ENCODE measurements at regions not wholly inside any gene's neighbourhood (a gene's known extent, or its start where the extent isn't known, plus 50 kb on each side); places are given as distances from the start of the nearest gene placed in this dataset.

DNA sequence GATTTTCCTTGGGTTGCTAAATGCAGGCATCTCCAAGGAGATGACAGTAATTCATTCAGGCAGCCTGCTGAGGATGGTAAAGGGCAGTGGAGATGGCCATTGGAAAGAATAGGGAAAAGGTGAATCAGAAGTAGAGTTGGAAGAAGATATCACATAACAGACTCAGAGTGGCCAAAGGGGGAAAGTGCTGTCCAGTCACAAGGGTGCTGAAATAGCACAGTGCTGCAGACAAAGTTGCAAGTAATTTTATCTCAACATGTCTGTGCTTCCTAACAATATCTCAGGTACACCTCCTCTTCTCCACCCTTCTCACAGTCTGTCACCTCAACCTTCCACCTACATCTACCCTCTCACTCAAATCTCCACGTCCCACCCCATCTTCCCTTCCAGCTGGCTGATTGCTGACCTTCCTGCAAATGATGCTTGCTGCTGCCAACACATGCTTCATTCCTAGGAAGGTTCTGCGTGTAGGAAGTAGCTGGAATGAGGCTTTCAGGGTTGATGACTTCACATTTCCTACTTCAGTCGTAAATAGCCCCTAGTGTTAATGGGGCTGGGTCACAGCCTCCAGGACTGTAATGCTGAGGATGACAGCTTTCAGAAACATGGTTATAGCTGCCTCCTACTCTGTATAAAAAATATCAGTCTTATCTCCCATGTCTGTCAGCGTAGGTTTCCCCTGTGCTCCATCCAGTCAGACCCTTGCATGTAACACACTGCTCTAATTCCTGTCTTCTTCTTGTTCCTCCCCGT is 123.9 kb downstream of the CTNND1 start:
- no peaks in the 10 kb centered on the region for H3K36me3 Mint-ChIP-seq (ENCODE audit: insufficient read depth in 1 of 3, low read depth in 3 of 3)
- Histone ChIP-seq H2AFZ (ENCODE audit: low read length) (no peak overlapping the region), H3K79me2 (ENCODE audit: insufficient read depth, low read length) (no peaks in the 10 kb centered on the region), H3T11ph (ENCODE audit: low read length) (no peak overlapping the region), H2BK120ac (ENCODE audit: low read depth, low read length, poor library complexity, severe bottlenecking) (no peak overlapping the region), H3K56ac (ENCODE audit: insufficient read length, low read depth, low read length) (no peak overlapping the region), H2BK12ac (ENCODE audit: insufficient read length, low read depth, low read length) (no peak overlapping the region), H2BK15ac (ENCODE audit: low read depth, low read length) (no peak overlapping the region), H3K23ac (ENCODE audit: insufficient read length, low read depth, low read length) (no peak overlapping the region), H3K27me3 (ENCODE audit: insufficient read depth, low read length) (no peaks in the 10 kb centered on the region), H3K18ac (ENCODE audit: insufficient read length, low read depth, low read length) (no peak overlapping the region), H4K20me1 (ENCODE audit: control insufficient read depth, insufficient read depth, insufficient read length) (no peaks in the 10 kb centered on the region), H3K4me1 (ENCODE audit: insufficient read depth, low read length) (no peaks in the 10 kb centered on the region), H3K27ac (ENCODE audit: insufficient read length, low read depth, low read length) (no peak overlapping the region), H4K8ac (replicated peaks; ENCODE audit: insufficient read length, low read depth, low read length) (no peak overlapping the region), H2BK20ac (ENCODE audit: low read depth, low read length, poor library complexity, severe bottlenecking) (no peak overlapping the region), H2BK5ac (ENCODE audit: insufficient read length, low read length) (no peak overlapping the region), H4K5ac (ENCODE audit: insufficient read length, low read depth, low read length) (no peak overlapping the region), H3K9ac (ENCODE audit: extremely low read depth, insufficient read length, low read length) (no peak overlapping the region), H3K23me2 (ENCODE audit: insufficient read length, low read depth, low read length, poor library complexity, severe bottlenecking) (no peaks in the 10 kb centered on the region), H4K91ac (ENCODE audit: insufficient read length, low read depth, low read length) (no peak overlapping the region), H3K79me1 (ENCODE audit: insufficient read depth, low read depth, low read length, poor library complexity, severe bottlenecking) (no peaks in the 10 kb centered on the region), H3K9me3 (ENCODE audit: control insufficient read depth, low read depth, low read length) (no peaks in the 10 kb centered on the region), H3K4ac (ENCODE audit: low read depth, low read length) (no peak overlapping the region), H2AK5ac (ENCODE audit: insufficient read length, low read length) (no peak overlapping the region), H3K14ac (ENCODE audit: insufficient read depth, low read length) (no peak overlapping the region), H3K4me2 (ENCODE audit: insufficient read depth, insufficient read length, low read length) (no peak overlapping the region)
- WGBS (ENCODE audit: extremely low coverage, insufficient read length, low lambda C conversion rate): 100% methylated on average over 1 of the region's 5 CpGs
- TF ChIP-seq, protein P1, sequence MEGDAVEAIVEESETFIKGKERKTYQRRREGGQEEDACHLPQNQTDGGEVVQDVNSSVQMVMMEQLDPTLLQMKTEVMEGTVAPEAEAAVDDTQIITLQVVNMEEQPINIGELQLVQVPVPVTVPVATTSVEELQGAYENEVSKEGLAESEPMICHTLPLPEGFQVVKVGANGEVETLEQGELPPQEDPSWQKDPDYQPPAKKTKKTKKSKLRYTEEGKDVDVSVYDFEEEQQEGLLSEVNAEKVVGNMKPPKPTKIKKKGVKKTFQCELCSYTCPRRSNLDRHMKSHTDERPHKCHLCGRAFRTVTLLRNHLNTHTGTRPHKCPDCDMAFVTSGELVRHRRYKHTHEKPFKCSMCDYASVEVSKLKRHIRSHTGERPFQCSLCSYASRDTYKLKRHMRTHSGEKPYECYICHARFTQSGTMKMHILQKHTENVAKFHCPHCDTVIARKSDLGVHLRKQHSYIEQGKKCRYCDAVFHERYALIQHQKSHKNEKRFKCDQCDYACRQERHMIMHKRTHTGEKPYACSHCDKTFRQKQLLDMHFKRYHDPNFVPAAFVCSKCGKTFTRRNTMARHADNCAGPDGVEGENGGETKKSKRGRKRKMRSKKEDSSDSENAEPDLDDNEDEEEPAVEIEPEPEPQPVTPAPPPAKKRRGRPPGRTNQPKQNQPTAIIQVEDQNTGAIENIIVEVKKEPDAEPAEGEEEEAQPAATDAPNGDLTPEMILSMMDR (conservative IDR thresholded peaks at IDR 0.05): no peak
- H3K4me1 Mint-ChIP-seq: peaks cover 2 to 5% of the 10 kb centered on the region in 2 experiments
- no peaks in the 10 kb centered on the region; a peak in 1 of 5 replicates for H3K9me3 Mint-ChIP-seq
- 0 out of 7 replicates have a peak overlapping the region, but pooled peaks of 1 of the 3 experiments have one; percentile 2 for H3K27ac Mint-ChIP-seq
- no peaks in the 10 kb centered on the region for H3K27me3 Mint-ChIP-seq (ENCODE audit: low read depth)
- H3K4me3 Mint-ChIP-seq: no peak overlapping the region
- no peak for DNase-seq

All from H9 (cell line).